22Rv1 (cell line): ENCODE measurements at regions not wholly inside any gene's neighbourhood (a gene's known extent, or its start where the extent isn't known, plus 50 kb on each side); places are given as distances from the start of the nearest gene placed in this dataset.

Source experiments
- H3K27ac ChIP-seq: fragments of 450-650 bp; 2 replicates; pipeline ENCODE4 v1.5.1; 2017
- ZFX ChIP-seq: fragments of 450-650 bp; IDR thresholded peaks from 2 replicates; pipeline ENCODE4 v1.6.1; 2017; ENCODE audit warnings: antibody characterized with exemption, borderline replicate concordance
- TF ChIP-seq, protein P1 (sequence below): fragments of 450-650 bp; IDR thresholded peaks from 2 replicates; pipeline ENCODE4 v1.5.1; 2017; ENCODE audit warnings: mild to moderate bottlenecking

DNA sequence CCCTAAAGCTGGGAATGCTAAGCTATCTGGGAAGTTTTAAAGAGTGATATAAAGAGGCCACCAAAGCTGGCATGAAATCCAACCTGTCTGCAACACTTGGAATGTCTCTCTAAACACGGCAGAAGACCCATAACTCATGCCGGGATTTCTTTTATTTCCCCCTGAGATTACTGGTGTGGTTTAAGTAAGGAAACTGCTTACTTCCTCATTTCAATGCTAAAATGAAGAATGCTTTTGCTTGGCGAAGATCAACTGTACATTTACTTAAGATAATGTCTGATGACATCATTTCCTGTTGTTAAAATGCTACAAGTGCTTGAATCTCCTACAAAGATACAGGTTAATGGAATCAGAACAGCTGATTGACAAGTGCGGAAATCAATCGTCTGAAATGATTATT lies 353.8 kb upstream of the SALL3 start:
- H3K27ac ChIP-seq: no peak overlapping the region
- no peak for TF ChIP-seq ZFX
- TF ChIP-seq, protein P1, sequence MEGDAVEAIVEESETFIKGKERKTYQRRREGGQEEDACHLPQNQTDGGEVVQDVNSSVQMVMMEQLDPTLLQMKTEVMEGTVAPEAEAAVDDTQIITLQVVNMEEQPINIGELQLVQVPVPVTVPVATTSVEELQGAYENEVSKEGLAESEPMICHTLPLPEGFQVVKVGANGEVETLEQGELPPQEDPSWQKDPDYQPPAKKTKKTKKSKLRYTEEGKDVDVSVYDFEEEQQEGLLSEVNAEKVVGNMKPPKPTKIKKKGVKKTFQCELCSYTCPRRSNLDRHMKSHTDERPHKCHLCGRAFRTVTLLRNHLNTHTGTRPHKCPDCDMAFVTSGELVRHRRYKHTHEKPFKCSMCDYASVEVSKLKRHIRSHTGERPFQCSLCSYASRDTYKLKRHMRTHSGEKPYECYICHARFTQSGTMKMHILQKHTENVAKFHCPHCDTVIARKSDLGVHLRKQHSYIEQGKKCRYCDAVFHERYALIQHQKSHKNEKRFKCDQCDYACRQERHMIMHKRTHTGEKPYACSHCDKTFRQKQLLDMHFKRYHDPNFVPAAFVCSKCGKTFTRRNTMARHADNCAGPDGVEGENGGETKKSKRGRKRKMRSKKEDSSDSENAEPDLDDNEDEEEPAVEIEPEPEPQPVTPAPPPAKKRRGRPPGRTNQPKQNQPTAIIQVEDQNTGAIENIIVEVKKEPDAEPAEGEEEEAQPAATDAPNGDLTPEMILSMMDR: no peak

DNA sequence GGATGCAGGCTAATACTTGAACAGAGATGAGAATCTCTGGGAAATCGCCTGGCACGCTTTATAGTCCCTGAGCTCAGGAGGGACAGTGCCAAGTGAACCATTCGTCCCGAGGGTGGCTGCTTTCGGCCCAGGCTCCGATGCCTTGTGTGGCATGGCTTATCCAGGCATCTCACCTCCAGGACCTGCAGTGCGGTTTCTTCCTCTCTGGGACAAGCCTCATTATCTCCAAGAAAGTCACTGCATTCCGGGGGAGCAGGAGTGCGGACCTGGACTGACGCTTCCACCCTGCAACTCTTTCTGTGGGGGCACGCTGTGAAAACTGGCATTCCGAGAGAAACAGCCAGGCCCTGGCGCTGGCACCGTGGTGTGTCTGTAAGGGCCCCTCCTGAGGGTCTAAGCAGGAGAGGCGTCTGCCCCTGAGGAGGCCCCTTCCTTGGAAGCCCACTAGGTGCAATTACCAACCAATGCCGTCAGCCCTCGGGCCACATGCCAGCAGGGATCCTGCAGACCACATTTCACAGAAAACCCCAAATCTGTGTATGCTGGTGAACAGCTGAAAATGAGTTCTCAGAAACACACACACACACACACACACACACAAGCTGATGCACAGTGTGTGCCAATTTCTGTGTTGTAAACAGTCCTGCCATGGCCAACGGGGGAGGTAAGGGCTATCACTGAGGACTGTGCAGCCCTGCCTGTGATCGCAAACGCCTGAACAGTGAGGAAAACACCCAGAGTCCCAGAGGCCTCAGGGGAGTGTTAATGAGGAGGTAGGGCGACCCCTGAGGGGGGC lies 351.9 kb upstream of the SALL3 start:
- no peak overlapping the region for H3K27ac ChIP-seq
- TF ChIP-seq, protein P1: no peak
- TF ChIP-seq ZFX: no peak

DNA sequence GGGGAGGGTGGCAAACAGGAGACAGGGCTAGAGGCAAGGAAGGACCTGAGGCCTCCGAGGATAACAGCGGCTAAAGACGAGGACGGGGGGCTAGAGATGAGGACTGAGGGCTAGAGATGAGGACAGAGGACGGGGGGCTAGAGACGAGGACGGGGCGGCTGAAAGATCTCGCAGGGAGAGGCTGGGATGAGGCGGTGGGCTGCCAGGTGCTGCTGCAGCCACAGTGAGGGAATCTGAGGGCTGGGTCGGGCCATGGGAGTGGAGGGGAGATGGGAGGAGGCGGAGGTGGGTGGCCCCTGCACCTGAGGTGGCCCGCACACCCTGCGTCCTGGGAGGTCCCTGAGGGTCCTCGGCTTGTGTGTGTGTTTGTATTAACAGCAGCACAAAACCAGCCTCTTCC lies 350.2 kb upstream of the SALL3 start:
- TF ChIP-seq, protein P1: no peak
- no peak for TF ChIP-seq ZFX
- no peak overlapping the region for H3K27ac ChIP-seq

DNA sequence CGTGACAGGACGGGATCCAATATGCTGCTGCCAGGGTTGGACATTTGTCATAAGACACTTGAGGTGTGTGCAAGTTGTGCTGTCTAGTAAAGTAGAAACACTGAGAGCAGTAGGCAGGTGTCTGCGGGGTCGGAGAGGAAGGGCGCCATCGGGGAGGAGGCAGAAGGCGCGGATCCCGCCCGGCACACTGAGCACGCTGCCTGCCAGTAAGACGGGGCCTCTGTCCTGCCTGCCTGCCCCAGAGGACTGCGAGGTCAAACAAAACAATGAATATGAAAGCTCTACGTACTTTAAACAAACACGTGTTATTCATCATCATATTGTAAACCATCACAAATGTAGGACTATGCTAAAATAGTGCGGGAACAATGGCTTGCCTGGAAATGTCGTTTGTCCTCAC lies 349.3 kb upstream of the SALL3 start:
- no peak for TF ChIP-seq ZFX
- TF ChIP-seq, protein P1: no peak
- H3K27ac ChIP-seq: no peak overlapping the region

DNA sequence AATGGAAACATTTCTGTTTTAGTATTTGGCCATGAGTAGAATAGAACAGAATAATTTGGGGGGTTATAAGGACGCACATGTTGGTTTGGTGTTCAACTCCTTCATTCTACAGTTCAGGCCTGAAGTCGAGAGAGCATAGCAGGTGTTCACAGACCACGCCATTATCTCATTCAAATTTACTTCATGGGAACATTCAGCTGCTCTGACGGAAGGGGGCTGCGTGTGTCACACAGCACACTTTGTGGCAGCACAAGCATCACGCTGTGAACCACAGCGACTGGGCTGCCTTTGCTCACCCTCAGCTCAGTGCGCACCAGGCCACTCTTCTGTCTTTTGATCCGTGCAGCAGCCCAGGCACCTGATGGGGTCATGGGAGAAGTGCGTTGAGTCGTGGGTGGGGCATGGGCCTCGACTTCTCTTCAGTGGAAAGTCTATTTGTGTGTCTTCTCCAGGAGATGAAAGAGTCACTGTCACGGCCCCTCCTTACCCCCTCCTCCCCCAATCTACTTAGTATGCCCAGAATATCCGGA lies 348.6 kb upstream of the SALL3 start:
- no peak overlapping the region for H3K27ac ChIP-seq
- TF ChIP-seq, protein P1: no peak
- no peak for TF ChIP-seq ZFX

DNA sequence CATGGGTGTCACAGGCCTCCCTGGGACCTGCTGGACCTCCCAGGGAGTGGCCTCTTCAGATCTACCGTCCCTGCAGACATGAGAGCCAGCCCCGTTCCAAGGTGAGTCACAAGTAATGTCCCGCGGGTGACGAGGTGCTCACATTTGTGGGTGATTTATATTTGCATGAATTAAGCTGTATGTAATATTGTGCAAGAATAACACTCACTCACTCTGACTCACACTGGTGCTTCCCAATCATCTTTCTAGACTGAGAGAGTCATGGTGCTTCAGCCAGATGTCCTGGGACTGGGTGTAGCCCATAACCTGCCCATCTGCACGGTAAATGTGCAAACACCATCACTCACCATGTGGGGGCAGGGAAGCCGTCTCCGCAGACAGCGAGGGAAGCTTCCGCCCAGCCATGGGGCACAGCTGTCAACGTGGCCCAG lies 347.5 kb upstream of the SALL3 start:
- no peak overlapping the region for H3K27ac ChIP-seq
- TF ChIP-seq, protein P1: no peak
- no peak for TF ChIP-seq ZFX

DNA sequence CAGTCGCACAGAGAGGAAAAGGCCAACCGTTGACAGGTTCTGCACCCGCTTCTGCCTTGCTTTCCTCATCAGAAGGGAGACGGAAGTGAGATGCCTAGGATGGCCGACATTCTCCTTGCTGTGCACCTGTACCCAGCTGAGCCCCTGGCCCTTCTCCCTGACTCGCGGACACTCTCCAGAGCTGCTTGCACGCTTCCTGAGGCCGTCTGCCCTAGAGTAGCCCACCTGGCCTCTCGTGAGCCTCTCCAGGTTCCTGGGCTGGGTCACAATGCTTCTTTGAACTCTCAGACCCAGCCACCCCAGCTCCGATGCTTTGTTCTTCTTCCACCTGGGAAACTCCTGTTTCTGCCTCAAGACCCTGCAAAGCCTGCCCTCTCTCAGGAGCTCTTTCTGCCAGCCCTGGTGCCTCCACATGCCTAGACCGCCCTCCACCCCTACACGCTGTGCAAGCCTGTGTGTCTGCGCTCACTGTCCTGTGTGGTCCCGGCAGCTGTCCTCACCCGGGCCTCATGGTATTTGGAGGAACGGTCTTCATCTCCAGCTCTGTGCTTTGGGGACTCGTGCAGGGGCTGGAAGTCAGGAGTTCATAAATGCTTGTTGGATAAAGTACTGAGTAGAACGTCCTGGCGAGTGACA lies 345.4 kb upstream of the SALL3 start:
- no peak overlapping the region for H3K27ac ChIP-seq
- TF ChIP-seq ZFX: no peak
- TF ChIP-seq, protein P1: no peak
